GM21723 (cell line): ENCODE measurements at regions not wholly inside any gene's neighbourhood (a gene's known extent, or its start where the extent isn't known, plus 50 kb on each side); places are given as distances from the start of the nearest gene placed in this dataset.
A peak's percentile ranks its signal among the peaks of the same experiment; 100 is the strongest.
"Not testable (repeated sequence)": the region's sequence is repeated elsewhere in the genome, so short reads cannot be mapped to it uniquely, and the experiment has no call there.

Source experiments
- ATAC-seq: cut with Tn5 transposase; IDR thresholded peaks from one replicate; pipeline ENCODE4 v1.9.1; 2021; ENCODE audit warnings: mild to moderate bottlenecking, moderate library complexity; ENCODE audit not compliant: unreplicated experiment

GRCh38 chr6:137313928-137314855 lies 95.0 kb upstream of the IFNGR1 start:
- ATAC-seq, result no peak

- no peak for ATAC-seq
Observed at GRCh38 chr6:137313211-137313610, 94.0 kb upstream of the IFNGR1 start.

DNA sequence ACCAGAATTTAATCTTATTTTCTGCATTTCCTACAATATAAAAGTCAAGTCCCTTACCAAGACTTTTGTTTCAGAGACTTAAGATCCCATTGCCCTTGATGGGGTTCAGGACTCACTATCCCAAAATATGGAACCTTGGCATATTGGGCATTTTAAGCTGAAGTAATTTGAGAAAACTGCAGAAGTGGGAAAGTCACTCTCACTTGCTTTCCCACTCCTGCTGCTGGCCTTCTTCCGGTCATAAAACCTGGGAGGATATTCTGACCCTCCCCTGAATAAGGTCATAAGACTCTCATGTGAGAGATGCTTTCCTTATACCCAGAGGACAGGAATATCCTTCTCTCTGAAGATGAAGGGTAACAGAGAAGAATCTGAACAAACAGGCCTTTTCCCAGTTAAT lies 92.8 kb upstream of the IFNGR1 start:
- no peak for ATAC-seq

GRCh38 chr6:137309078-137309762 lies 90.0 kb upstream of the IFNGR1 start:
- peak; percentile 69 for ATAC-seq

DNA sequence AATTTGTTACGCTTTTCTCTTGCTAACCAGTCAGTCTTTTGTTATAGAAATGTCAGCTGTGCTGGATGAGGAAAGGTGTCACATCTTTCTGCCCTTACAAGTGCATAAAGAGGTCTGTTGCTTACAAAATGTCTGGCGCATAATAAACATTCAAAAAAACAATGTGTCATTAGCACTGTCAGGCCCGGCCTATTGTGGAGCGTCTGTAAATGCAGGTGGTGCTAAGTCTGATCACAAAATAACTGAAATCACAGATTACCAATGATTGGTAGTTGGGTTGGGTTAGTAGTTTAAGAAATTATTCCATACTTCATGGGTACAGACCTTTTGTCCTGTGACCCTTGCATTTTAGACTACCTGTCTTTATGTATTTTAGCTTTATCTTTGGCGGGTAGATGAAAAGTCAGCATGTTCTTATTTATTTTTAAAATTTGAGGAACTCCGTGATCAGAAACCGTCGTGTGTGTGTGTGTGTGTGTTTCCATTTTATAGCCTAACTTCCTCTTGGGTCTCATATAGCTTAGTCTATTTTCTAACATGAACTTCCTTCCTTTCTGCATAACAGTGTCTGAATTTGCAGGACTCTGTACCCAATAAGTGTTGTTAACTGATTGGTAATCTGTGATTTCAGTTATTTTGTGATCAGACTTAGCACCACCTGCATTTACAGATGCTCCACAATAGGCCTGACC lies 88.1 kb upstream of the IFNGR1 start:
- no peak for ATAC-seq

- no peak for ATAC-seq
Observed at GRCh38 chr6:137305691-137306090, 86.5 kb upstream of the IFNGR1 start.

- ATAC-seq, result no peak
Observed at GRCh38 chr6:137304020-137304780, 85.0 kb upstream of the IFNGR1 start.

- ATAC-seq, result no peak
Observed at GRCh38 chr6:137303441-137303840, 84.3 kb upstream of the IFNGR1 start.

DNA sequence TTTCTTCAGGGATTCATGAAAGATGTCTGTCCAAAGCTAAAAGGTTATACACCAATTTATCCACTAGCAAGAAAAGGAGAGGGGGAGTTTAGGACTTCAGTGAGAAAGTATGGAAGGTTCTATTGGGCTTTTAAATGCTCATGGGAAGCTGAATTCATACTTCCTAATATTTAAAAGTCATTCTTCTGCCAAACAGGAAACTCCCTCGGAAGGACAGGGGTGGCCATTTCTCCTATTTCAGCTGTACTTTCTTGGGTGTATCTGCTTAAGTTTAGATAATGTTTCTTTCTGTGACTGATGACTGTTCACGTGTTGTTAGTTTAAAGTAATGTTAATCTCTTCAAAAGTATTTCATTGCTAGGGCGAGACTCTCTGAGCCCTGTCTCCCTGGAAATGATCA lies 80.5 kb upstream of the IFNGR1 start:
- ATAC-seq, result no peak

DNA sequence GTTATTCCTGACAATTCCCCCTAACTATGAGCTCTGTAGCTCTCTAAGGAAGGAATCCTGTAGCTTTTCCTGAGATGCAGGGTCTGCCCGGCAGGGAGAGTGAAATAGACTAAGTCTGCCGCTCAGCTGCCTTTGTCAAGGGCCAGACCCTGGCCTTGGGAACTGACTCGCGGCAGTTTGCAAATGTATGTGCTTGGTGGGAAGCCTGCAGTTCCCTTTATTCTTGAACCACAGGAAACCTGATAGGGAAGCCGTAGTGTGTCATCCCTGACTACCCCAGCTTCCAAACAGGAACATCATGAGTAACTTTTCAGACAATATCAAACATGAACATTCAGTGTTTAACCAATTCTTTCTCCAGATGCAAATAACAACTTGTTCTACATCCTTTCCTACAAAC lies 78.7 kb upstream of the IFNGR1 start:
- no peak for ATAC-seq

DNA sequence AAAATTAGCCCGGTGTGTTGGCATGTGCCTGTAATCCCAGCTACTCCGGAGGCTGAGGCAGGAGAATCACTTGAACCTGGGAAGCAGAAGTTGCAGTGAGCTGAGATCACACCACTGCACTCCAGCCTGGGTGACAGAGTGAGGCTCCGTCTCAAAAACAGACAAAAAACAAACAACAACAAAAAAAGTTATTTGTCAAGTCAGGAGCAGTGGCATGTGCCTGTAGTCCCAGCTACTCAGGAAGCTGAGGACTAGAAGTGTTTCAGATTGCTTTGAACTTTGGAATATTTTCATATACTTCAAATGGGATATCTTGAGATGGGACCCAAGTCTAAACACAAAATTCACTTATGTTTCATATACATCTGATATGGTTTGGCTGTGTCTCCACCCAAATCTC lies 73.1 kb upstream of the IFNGR1 start:
- not testable (repeated sequence) for ATAC-seq

DNA sequence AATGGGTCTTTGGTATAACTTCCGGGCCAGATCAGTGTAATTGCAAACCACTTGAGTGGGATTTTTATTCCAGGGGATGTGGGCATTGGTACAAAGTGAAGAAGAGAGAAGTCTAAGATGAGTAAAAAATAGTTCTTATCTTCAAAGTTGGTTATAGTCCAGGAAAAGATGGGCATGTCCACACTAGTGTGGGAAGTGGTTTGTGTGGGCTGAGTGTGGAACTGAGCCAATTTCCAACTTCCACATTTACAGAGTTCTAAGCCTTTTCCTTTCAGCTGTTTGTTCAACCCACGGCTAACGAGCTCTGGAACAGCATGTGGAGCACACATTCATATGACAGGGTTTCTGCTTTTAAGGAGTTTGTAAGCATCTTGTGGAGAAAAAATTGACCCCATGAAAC lies 72.3 kb upstream of the IFNGR1 start:
- no peak for ATAC-seq

- no peak for ATAC-seq
Observed at GRCh38 chr6:137290601-137291261, 71.5 kb upstream of the IFNGR1 start.

DNA sequence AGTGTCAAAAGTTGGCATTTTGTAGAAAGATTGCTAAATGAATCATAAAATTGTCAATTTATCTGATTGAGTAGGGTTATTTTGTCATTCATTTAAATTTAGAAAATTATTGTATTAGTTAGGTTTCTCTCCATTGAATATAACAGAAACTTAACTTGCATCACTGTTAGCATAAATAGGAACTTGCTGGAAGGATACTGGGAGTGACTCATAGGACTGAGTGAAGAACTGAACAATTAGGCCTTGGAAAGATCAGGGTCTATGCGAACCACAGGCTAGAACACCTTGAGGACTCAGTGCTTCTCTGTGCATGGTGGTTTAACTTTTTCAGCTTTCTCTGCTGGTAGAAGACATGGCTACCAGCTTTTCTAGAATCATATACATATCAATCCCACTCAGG lies 67.7 kb upstream of the IFNGR1 start:
- no peak for ATAC-seq

DNA sequence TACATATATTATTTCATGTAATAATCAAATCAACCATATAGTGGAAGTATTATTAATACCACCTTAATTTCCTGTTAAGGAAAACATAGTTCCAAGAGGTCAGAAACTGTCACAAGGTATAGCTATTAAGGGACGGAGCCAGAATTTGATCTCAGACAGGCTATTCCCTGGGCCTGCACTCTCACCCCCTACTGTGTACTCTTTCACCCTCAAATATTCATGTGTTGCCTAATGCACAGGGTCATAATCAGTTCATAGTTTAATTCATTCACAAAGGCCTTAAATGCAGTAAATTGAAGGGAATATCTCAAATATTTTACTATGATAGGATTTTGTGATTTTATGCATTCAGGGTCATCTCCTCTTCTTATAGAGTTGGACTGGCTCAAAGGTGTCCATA lies 67.2 kb upstream of the IFNGR1 start:
- ATAC-seq, result no peak

DNA sequence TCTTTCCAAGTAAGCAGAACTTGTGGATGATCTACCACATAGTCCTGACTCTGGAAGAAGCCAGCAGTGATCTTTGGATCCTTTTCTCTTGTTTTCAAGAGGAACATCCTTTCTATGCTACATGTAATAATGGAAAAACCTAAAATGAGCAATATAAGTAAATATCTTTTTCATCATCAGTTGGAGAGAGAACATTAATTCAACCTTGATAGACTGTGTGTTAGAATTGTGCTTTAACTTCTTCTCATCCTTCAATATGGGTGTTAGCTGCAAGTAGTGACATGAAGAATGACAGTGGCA lies 65.6 kb upstream of the IFNGR1 start:
- no peak for ATAC-seq

DNA sequence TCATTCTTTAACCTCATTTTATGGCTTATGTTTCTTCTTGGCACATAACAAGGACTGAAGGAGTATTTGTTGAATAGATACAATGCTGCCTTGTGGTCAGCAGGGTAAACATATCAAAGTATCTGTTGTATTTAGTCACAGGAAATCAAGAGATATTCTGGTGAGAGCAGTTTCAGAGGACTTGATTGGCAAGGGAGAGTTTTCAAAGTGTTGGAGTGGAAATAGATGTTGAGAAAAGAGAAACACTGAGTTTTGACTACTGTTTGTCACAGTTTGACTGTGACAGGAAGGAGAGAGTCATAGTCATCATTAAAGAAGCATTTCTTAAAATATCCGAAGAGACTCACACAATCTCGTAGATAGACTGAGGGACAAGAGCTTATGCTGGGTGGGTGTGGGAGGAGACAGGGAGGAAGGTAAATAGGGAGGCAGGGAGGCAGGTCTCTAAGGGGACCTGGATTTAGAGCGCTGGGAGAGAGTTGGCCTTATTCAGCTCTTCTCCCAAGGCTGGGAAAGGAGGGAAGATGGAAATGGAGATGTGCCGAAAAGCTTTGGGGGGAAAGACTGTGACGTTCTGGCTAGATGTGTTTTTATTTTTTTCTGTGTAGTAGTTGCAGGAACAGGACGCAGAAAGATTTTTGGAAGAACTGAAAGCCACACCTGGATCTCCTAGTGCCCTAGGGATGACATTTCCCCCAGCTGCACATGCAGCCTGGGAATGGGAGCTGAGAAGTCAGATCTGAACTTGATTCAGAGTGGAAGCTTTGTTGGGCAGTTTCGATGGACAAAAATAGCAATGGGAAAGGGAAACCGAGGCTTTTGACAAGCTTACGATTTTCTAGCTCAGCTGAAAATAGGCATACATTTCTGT lies 65.0 kb upstream of the IFNGR1 start:
- peak; percentile 79 for ATAC-seq

- no peak for ATAC-seq
Observed at GRCh38 chr6:137283080-137283479, 63.9 kb upstream of the IFNGR1 start.

DNA sequence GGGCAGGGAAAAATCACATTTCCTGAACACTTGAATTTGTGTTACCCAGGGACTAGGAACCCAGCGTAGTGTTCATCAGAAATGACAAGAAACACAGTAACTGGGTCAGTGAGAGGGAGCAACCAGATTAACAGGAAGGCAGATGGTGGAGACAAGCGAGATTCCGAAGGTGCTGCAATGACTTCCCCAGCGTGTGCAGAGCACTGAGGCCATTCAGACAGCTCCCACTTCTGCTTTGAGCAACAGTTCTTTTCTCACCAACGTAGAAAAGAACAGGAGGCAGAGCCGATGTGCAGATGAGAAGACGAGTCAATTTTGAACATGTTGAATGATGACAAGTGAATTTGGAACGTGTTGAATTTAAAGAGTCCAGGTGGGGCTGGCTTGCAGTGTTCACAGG lies 63.1 kb upstream of the IFNGR1 start:
- no peak for ATAC-seq

- not testable (repeated sequence) for ATAC-seq
Observed at GRCh38 chr6:137279279-137279678, 60.1 kb upstream of the IFNGR1 start.
